HPDE6-E6E7 (cell line): ENCODE measurements at regions not wholly inside any gene's neighbourhood (a gene's known extent, or its start where the extent isn't known, plus 50 kb on each side); places are given as distances from the start of the nearest gene placed in this dataset.
"Not testable (repeated sequence)": the region's sequence is repeated elsewhere in the genome, so short reads cannot be mapped to it uniquely, and the experiment has no call there.

Source experiments
- DNase-seq: peaks from one replicate; pipeline ENCODE4 v3.0.0; 2011; ENCODE audit warnings: missing footprints; ENCODE audit errors: extremely low spot score

DNA sequence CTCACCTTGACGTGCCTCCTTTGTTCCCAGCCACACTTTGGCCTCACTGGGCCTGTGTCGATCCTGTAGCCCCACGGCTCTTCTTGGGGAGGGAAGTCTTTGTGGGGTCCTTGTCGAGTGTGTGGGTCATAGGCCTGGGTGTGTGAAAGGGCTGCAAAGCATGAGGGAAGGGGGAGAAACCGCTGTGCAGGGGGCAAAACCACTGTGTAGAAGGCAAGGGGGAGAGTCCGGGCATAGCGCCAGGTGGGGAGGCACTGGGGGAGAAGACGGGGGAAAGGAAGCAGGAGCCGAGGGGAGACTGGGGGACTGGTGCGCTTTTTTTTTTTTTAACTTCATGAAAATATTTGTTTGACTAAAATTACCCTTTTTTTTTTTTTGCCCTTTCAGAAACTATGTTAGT lies 65.1 kb upstream of the RASD2 start:
- DNase-seq = no peak

GRCh38 chr22:35476341-35476740 lies 64.3 kb upstream of the RASD2 start:
- DNase-seq = no peak

DNA sequence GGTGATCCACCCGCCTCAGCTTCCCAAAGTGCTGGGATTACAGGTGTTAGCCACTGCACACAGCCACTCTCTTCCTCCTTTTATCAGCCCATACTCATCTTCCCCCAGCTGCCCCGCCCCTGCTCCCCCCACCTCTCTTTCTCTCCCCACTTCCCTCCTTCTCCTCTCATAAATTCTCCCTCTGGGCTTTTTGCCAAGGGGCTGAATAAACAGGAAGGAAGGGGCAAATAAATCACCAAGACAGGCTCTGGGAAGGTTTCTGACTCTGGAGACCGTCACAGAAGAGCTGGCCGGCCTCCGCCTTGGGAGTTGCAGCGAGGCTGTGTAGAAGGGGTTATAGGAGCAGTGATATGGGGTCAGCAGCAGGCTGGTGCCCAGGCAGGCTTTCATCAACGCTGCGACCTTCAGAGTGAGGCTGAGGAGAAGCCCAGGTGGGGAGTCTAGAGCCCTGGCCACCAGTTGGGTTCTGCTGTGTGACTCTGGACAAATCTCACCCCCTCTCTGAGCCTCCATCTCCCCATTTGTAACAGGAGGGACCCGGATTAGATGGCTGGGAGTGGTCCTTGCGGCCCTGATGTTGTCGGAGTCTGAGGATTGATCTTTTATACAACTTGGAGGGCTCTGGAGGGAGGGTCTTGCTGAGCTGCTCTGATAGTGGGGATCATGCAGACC lies 62.6 kb upstream of the RASD2 start:
- DNase-seq = peak; percentile 21

DNA sequence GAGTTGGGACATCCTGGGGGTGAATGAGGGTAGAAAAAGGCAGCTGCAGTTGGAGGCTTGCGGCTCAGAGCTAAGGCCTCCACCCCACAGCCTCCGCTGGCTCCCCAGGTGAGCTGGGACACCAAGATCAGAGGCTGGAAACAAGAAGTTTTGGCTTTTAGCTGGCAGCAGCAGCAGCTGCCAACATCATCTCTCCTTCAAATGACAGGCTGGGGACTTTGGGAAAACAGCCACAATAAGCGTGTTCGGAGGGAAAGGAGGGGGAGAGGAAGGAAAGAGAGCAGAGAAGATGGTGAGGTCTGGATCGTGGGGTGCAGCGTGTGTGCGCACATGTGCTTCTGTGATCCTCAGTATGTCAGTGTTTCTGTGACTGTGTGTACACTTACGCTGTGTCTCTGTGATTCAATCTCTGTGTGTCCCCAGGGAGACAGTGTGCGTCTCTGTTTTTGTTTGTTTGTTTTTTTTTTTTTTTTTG lies 62.0 kb upstream of the RASD2 start:
- no peak for DNase-seq

DNA sequence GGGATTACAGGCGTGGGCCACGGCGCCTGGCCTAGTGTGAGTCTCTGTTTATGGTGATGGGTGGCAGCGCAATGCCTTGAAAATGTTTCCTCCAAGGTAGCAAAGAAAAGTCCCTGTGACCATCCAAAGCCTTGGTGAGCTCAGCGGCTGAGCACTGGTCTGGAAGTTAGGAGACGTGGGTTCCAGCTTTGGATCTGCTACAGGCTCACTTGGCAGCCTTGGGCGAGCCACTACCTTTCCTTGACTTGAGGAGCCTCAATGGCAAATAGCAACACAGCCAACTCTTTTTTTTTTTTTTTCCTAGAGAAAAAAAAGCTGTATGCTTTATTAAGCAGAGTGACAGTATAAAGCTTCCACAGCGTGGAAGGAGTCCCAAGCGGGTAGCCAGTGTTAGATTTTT lies 61.3 kb upstream of the RASD2 start:
- DNase-seq = no peak

- no peak for DNase-seq
These were observed 60.6 kb upstream of the RASD2 start for GRCh38 chr22:35479985-35480550.

GRCh38 chr22:35480627-35481550 lies 59.7 kb upstream of the RASD2 start:
- no peak for DNase-seq

DNA sequence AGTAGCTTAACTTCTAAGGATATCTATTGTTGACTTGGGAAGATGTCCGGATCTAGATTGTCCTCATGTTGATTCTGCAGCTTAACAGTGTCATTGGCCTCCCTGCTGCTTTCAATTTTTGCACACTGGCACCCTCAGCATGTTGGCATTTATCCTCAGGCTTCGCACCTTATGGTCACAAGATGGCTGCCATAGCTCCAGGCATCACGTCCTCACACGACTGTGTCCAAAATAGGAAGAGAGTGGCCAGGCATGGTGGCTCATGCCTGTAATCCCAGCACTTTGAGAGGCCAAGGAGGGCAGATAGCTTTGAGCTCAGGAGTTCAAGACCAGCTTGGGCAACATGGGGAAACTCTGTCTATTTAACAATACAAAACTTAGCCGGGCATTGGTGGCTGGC lies 58.3 kb upstream of the RASD2 start:
- no peak for DNase-seq

DNA sequence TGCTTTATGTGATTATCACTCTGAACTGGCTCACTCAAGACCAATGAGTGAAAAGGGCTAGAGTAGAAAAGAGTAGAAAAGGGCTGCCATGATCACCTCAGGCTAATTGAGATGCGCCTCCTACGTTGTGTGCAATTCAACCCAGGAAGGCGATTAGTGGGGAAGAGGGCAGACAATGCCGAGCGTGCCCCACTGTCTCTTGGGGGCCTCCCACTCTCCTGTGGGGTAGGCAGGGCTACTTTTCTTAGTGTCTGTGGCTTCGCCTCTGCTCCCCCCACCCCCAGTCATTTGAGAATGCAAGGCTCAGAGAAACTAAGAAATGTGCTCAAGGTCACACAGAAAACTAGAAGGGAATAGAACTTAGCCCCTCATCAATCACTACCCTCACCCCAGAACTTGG lies 57.7 kb upstream of the RASD2 start:
- DNase-seq = no peak

DNA sequence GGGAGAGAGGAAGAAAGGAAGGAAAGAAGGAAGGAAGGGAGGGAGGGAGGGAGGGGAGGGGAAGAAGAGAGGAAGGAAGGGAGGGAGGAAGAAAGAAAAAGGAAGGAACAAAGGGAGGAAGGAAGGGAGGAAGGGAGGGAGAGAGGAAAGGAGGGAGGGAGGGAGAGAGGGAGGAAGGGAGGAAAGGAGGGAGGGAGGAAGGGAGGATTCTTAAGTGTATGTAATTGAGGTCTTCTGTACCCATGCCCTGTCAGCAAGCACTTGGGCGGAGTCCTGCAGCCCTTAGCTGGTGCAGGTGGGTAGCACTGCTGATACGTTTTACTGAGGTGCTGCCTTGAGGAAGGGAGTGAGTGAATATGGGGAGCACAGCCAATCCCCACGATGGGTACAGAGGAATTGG lies 56.9 kb upstream of the RASD2 start:
- DNase-seq = no peak

DNA sequence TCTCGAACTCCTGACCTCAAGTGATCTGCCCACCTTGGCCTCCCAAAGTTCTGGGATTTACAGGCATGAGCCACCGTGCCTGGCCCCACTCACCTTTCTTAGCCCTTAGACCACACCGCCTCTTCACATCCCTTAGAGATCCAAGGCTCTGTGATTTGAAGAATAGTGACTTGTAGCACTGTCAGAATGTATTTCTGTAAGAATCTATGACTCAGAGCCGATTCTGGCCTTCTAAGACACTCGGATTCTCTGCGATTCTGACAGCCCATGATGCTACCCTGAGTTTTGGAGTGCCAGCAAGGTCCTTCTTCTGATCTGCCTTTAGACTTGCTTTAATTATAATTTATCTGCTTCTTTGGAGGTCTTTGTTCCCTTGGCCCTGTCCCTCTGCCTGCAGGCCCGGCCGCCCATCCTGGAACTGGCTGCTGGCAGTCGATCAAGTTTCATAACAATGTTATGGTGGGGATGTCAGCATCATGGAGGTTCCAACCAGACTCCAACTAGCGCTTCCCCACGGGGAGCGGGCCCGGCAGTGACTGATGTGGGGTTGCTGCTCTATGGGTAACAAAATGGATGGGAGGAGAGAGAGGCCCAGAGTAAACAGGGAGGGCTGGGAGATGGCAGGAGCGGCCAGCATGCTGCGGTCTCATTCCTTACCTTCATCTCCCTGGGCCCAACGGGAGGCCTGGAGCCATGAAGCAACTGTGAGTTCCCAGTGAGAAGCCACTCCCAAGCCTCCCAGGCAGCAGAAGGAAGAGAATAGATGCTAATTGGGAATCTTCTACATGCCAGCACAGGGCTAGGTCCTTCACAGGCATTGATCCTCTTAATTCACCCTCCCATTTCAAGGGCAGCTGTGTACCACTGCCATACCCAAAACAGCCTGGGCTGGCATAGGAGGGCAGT lies 55.7 kb upstream of the RASD2 start:
- no peak for DNase-seq

GRCh38 chr22:35486116-35486631 lies 54.5 kb upstream of the RASD2 start:
- no peak for DNase-seq

- DNase-seq = not testable (repeated sequence)
These were observed 53.0 kb upstream of the RASD2 start for GRCh38 chr22:35487623-35488022.

- no peak for DNase-seq
These were observed 52.1 kb upstream of the RASD2 start for GRCh38 chr22:35488513-35488912.

DNA sequence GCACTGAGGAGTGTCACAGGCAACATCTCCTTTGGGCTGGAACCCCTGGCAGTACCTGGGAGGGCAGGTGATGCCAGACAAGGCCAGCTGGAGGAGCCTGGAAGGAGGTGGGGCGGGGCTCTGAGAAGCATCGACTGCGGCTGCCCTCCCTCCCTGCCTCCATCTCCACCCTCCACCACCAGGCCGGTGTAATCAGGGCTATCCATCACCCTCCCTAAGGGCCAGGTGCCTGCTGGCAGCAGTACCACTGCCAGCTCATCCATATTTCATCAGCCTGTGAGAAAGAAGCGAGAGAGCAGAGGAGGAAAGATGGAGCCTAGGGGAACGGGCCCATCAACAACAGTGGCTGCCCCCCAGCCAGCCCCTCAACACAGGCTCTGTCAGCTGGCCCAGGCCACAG lies 51.4 kb upstream of the RASD2 start:
- peak; percentile 60 for DNase-seq
